HCT116 (cell line): ENCODE measurements at regions not wholly inside any gene's neighbourhood (a gene's known extent, or its start where the extent isn't known, plus 50 kb on each side); places are given as distances from the start of the nearest gene placed in this dataset.

Experiments used
- ATAC-seq: fragments of 200-7000 bp; cut with Tn5 transposase; 2 replicates; pipeline ENCODE4 v1.9.1; 2020; ENCODE audit warnings: mild to moderate bottlenecking, moderate library complexity
- BruUV-seq: library from RNA; stranded (reverse); fragments of 400-500 nt; replicated peaks from 2 replicates; lab custom pipeline; 2021; lab: Mats Ljungman, UMichigan
- CTCF ChIA-PET: fragments of 300-600 bp; sonication (Branson Sonifier 250); formaldehyde crosslinking; loops from one replicate; lab custom pipeline; 2021; ENCODE audit warnings: antibody characterized with exemption; lab: Charles Lee
- POLR2A ChIA-PET: fragments of 300-600, 350-600 bp; sonication (Branson Sonifier 250); formaldehyde crosslinking; loops from one replicate; lab custom pipeline; 2021; ENCODE audit warnings: antibody characterized with exemption; lab: Charles Lee
- RAD21 ChIA-PET, 2 experiments: fragments of 300-600 bp; sonication (Branson Sonifier 250); formaldehyde crosslinking; loops; one replicate each; lab custom pipeline; 2023; ENCODE audit warnings: low total read pairs in 2 of 2; ENCODE audit not compliant: uncharacterized antibody in 2 of 2, unreplicated experiment in 2 of 2, low non-redundant PET in 1 of 2; lab: Charles Lee
- DNase-seq: peaks from one replicate; pipeline ENCODE4 v3.0.0-alpha.2; 2010; ENCODE audit warnings: low read depth, low spot score
- H2AFZ ChIP-seq: fragments of 200-600 bp; shearing (Covaris generic), sonication (generic); 2 replicates; pipeline ENCODE4 v1.6.1; 2017; ENCODE audit warnings: low read depth, mixed run types, mixed read lengths, antibody characterized with exemption, low read length; ENCODE audit not compliant: poor library complexity, severe bottlenecking
- H3K27ac ChIP-seq: 2 replicates; pipeline ENCODE4 v1.5.1; 2012; ENCODE audit warnings: low read depth, low read length
- H3K27me3 ChIP-seq: fragments of 200-600 bp; sonication (generic); 2 replicates; pipeline ENCODE4 v1.6.1; 2016; ENCODE audit warnings: mixed run types, low read length, mixed read lengths; ENCODE audit not compliant: insufficient read depth
- H3K36me3 ChIP-seq, 2 experiments: fragments of 200-500 bp in 1 of 2; fragments of 200-600 bp in 1 of 2; sonication (Bioruptor generic) in 1 of 2; sonication (generic) in 1 of 2; 2 replicates each; pipeline versions ENCODE4 v1.5.1 to v1.6.1; 2014 to 2016; ENCODE audit warnings: low read length in 2 of 2, inconsistent platforms in 1 of 2, mixed read lengths in 1 of 2, mixed run types in 1 of 2; ENCODE audit not compliant: insufficient read depth in 2 of 2, control insufficient read depth in 1 of 2
- H3K4me1 ChIP-seq, 2 experiments: fragments of 200-600 bp in 1 of 2; sonication (generic) in 1 of 2; 2 replicates each; pipeline versions ENCODE4 v1.5.1 to v1.6.1; 2012 to 2017; ENCODE audit warnings: low read length in 2 of 2, inconsistent platforms in 1 of 2, mild to moderate bottlenecking in 1 of 2, mixed read lengths in 1 of 2, mixed run types in 1 of 2, moderate library complexity in 1 of 2; ENCODE audit not compliant: insufficient read depth in 2 of 2, control insufficient read depth in 1 of 2
- H3K4me2 ChIP-seq: fragments of 200-600 bp; sonication (generic); 2 replicates; pipeline ENCODE4 v1.6.1; 2017; ENCODE audit warnings: mixed run types, low read length, mixed read lengths
- H3K4me3 ChIP-seq, 2 experiments: fragments of 200-600 bp in 1 of 2; sonication (generic) in 1 of 2; replicated peaks in 1 of 2; 2 replicates each; pipeline ENCODE4 v1.5.1; 2011 to 2016; ENCODE audit warnings: low read length in 2 of 2, control low read depth in 1 of 2, low read depth in 1 of 2, mild to moderate bottlenecking in 1 of 2, mixed read lengths in 1 of 2, mixed run types in 1 of 2
- H3K79me2 ChIP-seq: fragments of 200-600 bp; sonication (generic); 2 replicates; pipeline ENCODE4 v1.6.1; 2017; ENCODE audit warnings: mild to moderate bottlenecking, mixed run types, low read length, moderate library complexity, mixed read lengths; ENCODE audit not compliant: insufficient read depth
- H3K9ac ChIP-seq: fragments of 200-600 bp; sonication (generic); 2 replicates; pipeline ENCODE4 v1.6.1; 2016; ENCODE audit warnings: low read length, mixed read lengths
- H3K9me2 ChIP-seq: fragments of 200-600 bp; sonication (generic), shearing (Covaris generic); 2 replicates; pipeline ENCODE4 v1.6.1; 2017; ENCODE audit warnings: mixed run types, mild to moderate bottlenecking, moderate library complexity; ENCODE audit not compliant: insufficient read depth
- H3K9me3 ChIP-seq, 2 experiments: fragments of 200-500 bp in 1 of 2; fragments of 200-600 bp in 1 of 2; sonication (Bioruptor generic) in 1 of 2; sonication (generic) in 1 of 2; 2 replicates each; pipeline ENCODE4 v1.6.1; 2014 to 2017; ENCODE audit warnings: low read length in 2 of 2, mixed read lengths in 2 of 2, inconsistent platforms in 1 of 2, low read depth in 1 of 2, mild to moderate bottlenecking in 1 of 2, mixed run types in 1 of 2, moderate library complexity in 1 of 2; ENCODE audit not compliant: control insufficient read depth in 1 of 2, insufficient read depth in 1 of 2
- H4K20me1 ChIP-seq: fragments of 200-600 bp; sonication (generic), shearing (Covaris generic); 2 replicates; pipeline ENCODE4 v1.6.1; 2017; ENCODE audit warnings: mixed run types, mild to moderate bottlenecking, moderate library complexity; ENCODE audit not compliant: insufficient read depth
- CBX3 ChIP-seq: IDR thresholded peaks from 2 replicates; pipeline ENCODE4 v1.6.1; 2012; ENCODE audit warnings: low read depth
- CEBPB ChIP-seq: IDR thresholded peaks from 2 replicates; pipeline ENCODE4 v1.6.1; 2012; ENCODE audit warnings: low read depth
- CTCF ChIP-seq, 3 experiments: fragments of 200-600 bp in 1 of 3; sonication (generic) in 1 of 3; IDR thresholded peaks in 2 of 3; conservative IDR thresholded peaks in 1 of 3; 2 replicates each; pipeline ENCODE4 v1.5.1; 2012 to 2017; ENCODE audit warnings: low read depth in 2 of 3, low read length in 2 of 3, antibody characterized with exemption in 1 of 3, borderline replicate concordance in 1 of 3, control low read depth in 1 of 3, mild to moderate bottlenecking in 1 of 3, mixed read lengths in 1 of 3, mixed run types in 1 of 3, moderate library complexity in 1 of 3; ENCODE audit not compliant: insufficient read depth in 1 of 3
- EGR1 ChIP-seq: IDR thresholded peaks from 2 replicates; pipeline ENCODE4 v1.6.1; 2012; ENCODE audit warnings: low read depth
- ELF1 ChIP-seq: IDR thresholded peaks from 2 replicates; pipeline ENCODE4 v1.6.1; 2012; ENCODE audit warnings: low read depth, borderline replicate concordance
- EZH2phosphoT487 ChIP-seq: fragments of 200-600 bp; IDR thresholded peaks from 2 replicates; pipeline ENCODE4 v1.6.1; 2018; ENCODE audit warnings: antibody characterized with exemption, borderline replicate concordance
- JUND ChIP-seq: IDR thresholded peaks from 2 replicates; pipeline ENCODE4 v1.6.1; 2012
- POLR2A ChIP-seq: IDR thresholded peaks from 2 replicates; pipeline ENCODE4 v1.7.0; 2011; ENCODE audit warnings: borderline replicate concordance; ENCODE audit not compliant: insufficient read depth, insufficient read length; ENCODE audit errors: extremely low read depth
- POLR2AphosphoS5 ChIP-seq: IDR thresholded peaks from 2 replicates; pipeline ENCODE4 v1.6.1; 2011; ENCODE audit warnings: mild to moderate bottlenecking, low read depth, low read length, moderate library complexity
- RAD21 ChIP-seq: IDR thresholded peaks from 2 replicates; pipeline ENCODE4 v1.6.1; 2012; ENCODE audit warnings: low read depth, mild to moderate bottlenecking
- SIN3A ChIP-seq: IDR thresholded peaks from 2 replicates; pipeline ENCODE4 v1.6.1; 2012; ENCODE audit warnings: low read depth
- SRF ChIP-seq: IDR thresholded peaks from 2 replicates; pipeline ENCODE4 v1.6.1; 2012; ENCODE audit warnings: low read depth
- TCF7L2 ChIP-seq: IDR thresholded peaks from 2 replicates; pipeline ENCODE4 v1.7.0; 2011; ENCODE audit warnings: borderline replicate concordance, inconsistent platforms; ENCODE audit not compliant: insufficient read depth, insufficient read length; ENCODE audit errors: extremely low read depth
- ZFX ChIP-seq: fragments of 450-650 bp; IDR thresholded peaks from 2 replicates; pipeline ENCODE4 v1.6.1; 2017
- ZNF274 ChIP-seq: fragments of 200-500 bp; sonication (Bioruptor generic); IDR thresholded peaks from 2 replicates; pipeline ENCODE4 v1.6.1; 2014; ENCODE audit warnings: mild to moderate bottlenecking, low read depth, low read length, inconsistent platforms
- intact Hi-C: fragments of 100-400 bp; cut with micrococcal nuclease; formaldehyde crosslinking; loops from 2 replicates; pipeline ENCODE4 v1.10.0; 2022
- TF ChIP-seq, protein P1 (sequence below): IDR thresholded peaks from 2 replicates; pipeline ENCODE4 v1.6.1; 2012
- TF ChIP-seq, protein P2 (sequence below): IDR thresholded peaks from 2 replicates; pipeline ENCODE4 v1.6.1; 2011; ENCODE audit warnings: mild to moderate bottlenecking, low read length, moderate library complexity; ENCODE audit not compliant: insufficient replicate concordance; ENCODE audit errors: extremely low read depth

- Histone ChIP-seq H3K9ac (no peak overlapping the region), H3K4me1 (no peaks in the 10 kb centered on the region), H3K36me3 (no peaks in the 10 kb centered on the region), H3K79me2 (no peaks in the 10 kb centered on the region), H2AFZ (no peak overlapping the region), H3K27ac (no peak overlapping the region), H3K4me3 (no peak overlapping the region), H3K9me2 (no peaks in the 10 kb centered on the region), H3K4me2 (no peak overlapping the region), H4K20me1 (no peaks in the 10 kb centered on the region), H3K27me3 (no peaks in the 10 kb centered on the region), H3K9me3 (no peaks in the 10 kb centered on the region)
- ChIA-PET POLR2A (no interaction called here), RAD21 (no interaction called here), CTCF (no interaction called here)
- TF ChIP-seq EGR1 (no peak), SIN3A (no peak), ZFX (no peak), ZNF274 (no peak), POLR2A (no peak), JUND (no peak), POLR2AphosphoS5 (no peak), CTCF (IDR thresholded peaks at IDR 0.05 in 2 of 3, conservative IDR thresholded peaks at IDR 0.05 in 1 of 3; ENCODE audit: borderline replicate concordance in 1 of 3, insufficient read depth in 1 of 3, low read depth in 2 of 3, low read length in 2 of 3) (no peak), SRF (no peak), RAD21 (no peak), TCF7L2 (no peak), ELF1 (no peak), CBX3 (no peak), EZH2phosphoT487 (no peak), CEBPB (no peak)
- TF ChIP-seq, protein P1, sequence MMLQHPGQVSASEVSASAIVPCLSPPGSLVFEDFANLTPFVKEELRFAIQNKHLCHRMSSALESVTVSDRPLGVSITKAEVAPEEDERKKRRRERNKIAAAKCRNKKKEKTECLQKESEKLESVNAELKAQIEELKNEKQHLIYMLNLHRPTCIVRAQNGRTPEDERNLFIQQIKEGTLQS = no peak
- TF ChIP-seq, protein P2, sequence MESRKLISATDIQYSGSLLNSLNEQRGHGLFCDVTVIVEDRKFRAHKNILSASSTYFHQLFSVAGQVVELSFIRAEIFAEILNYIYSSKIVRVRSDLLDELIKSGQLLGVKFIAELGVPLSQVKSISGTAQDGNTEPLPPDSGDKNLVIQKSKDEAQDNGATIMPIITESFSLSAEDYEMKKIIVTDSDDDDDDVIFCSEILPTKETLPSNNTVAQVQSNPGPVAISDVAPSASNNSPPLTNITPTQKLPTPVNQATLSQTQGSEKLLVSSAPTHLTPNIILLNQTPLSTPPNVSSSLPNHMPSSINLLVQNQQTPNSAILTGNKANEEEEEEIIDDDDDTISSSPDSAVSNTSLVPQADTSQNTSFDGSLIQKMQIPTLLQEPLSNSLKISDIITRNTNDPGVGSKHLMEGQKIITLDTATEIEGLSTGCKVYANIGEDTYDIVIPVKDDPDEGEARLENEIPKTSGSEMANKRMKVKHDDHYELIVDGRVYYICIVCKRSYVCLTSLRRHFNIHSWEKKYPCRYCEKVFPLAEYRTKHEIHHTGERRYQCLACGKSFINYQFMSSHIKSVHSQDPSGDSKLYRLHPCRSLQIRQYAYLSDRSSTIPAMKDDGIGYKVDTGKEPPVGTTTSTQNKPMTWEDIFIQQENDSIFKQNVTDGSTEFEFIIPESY = no peak
- DNase-seq (no peak), ATAC-seq (no peak)
- intact Hi-C loops = no loop called here
- BruUV-seq = no TSS peak
Observed at GRCh38 chr1:187734427-187734826, 905.7 kb downstream of the PLA2G4A start.
